ENCODE measurements at regions not wholly inside any gene's neighbourhood (a gene's known extent, or its start where the extent isn't known, plus 50 kb on each side); places are given as distances from the start of the nearest gene placed in this dataset.

DNA sequence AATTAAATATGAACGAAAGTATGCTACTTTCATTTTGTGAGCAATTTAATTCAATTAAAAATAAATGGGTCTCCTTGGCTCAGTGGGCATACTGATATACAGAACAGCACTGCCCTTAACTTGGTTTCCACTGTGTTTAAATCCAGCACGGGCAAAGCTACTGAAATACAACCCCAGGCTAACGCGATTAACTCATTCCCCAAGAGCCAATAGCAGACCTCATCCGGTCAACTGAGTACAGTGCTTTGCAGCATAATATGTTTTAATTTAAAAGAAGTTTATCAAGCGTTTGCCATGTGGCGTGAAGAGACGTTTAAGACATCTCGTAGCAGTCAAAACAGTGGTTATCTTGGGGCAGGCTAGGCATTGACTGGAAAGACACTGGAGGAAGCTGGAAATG is 118.6 kb downstream of the PROX1 start:
- TF ChIP-seq CTCF (optimal IDR thresholded peaks at IDR 0.05 in 1 of 3, IDR thresholded peaks at IDR 0.05 in 1 of 3, conservative IDR thresholded peaks at IDR 0.05 in 1 of 3; ENCODE audit: extremely low read depth in 1 of 3, insufficient read depth in 2 of 3, low read length in 3 of 3), result no peak
- no peak for TF ChIP-seq EZH2 (IDR thresholded peaks at IDR 0.05; ENCODE audit: low read length)

Measured in keratinocyte (primary cell).